ENCODE measurements at regions not wholly inside any gene's neighbourhood (a gene's known extent, or its start where the extent isn't known, plus 50 kb on each side); places are given as distances from the start of the nearest gene placed in this dataset.

GRCh38 chr6:22145376-22145775 is 151.5 kb downstream of the PRL start:
- peaks cover 54% of the 10 kb centered on the region for H3K27me3 Mint-ChIP-seq
- peaks cover 22% of the 10 kb centered on the region for H3K4me1 Mint-ChIP-seq
- H3K9me3 Mint-ChIP-seq, result no peaks in the 10 kb centered on the region
- POLR2A ChIA-PET, result no interaction called here
- no peak overlapping the region for H3K27ac Mint-ChIP-seq
- H3K4me3 Mint-ChIP-seq, result no peak overlapping the region
- ATAC-seq (ENCODE audit: low read depth), result no peak
- no peak for DNase-seq
- no peaks in the 10 kb centered on the region for H3K36me3 Mint-ChIP-seq

GRCh38 chr6:22145823-22146677 is 150.8 kb downstream of the PRL start:
- Mint-ChIP-seq H3K9me3 (no peaks in the 10 kb centered on the region), H3K27ac (peak overlapping the region; percentile 48), H3K36me3 (no peaks in the 10 kb centered on the region), H3K4me3 (peak overlapping the region; percentile 73), H3K4me1 (peaks cover 22% of the 10 kb centered on the region), H3K27me3 (peaks cover 54% of the 10 kb centered on the region)
- ATAC-seq (ENCODE audit: low read depth), result no peak
- DNase-seq, result no peak
- POLR2A ChIA-PET, result no interaction called here

GRCh38 chr6:22146678-22146930 is 150.2 kb downstream of the PRL start:
- Mint-ChIP-seq H3K9me3 (no peaks in the 10 kb centered on the region), H3K4me1 (peaks cover 22% of the 10 kb centered on the region), H3K4me3 (peak overlapping the region; percentile 69), H3K27me3 (peaks cover 54% of the 10 kb centered on the region), H3K27ac (no peak overlapping the region), H3K36me3 (no peaks in the 10 kb centered on the region)
- POLR2A ChIA-PET, result no interaction called here
- ATAC-seq (ENCODE audit: low read depth), result no peak
- no peak for DNase-seq

- ATAC-seq (ENCODE audit: low read depth), result peak; percentile 42
- Mint-ChIP-seq H3K4me1 (peaks cover 22% of the 10 kb centered on the region), H3K36me3 (no peaks in the 10 kb centered on the region), H3K27me3 (peaks cover 54% of the 10 kb centered on the region), H3K27ac (no peak overlapping the region), H3K9me3 (no peaks in the 10 kb centered on the region), H3K4me3 (peak overlapping the region; percentile 69)
- DNase-seq, result peak; percentile 29
- POLR2A ChIA-PET, result no interaction called here
Measured at GRCh38 chr6:22146931-22147701, 149.7 kb downstream of the PRL start.

- Mint-ChIP-seq H3K4me3 (no peak overlapping the region), H3K27ac (no peak overlapping the region), H3K27me3 (peaks cover 59% of the 10 kb centered on the region), H3K4me1 (peaks cover 22% of the 10 kb centered on the region), H3K36me3 (no peaks in the 10 kb centered on the region), H3K9me3 (no peaks in the 10 kb centered on the region)
- ATAC-seq (ENCODE audit: low read depth), result no peak
- no peak for DNase-seq
- POLR2A ChIA-PET, result no interaction called here
Measured at GRCh38 chr6:22147921-22148776, 148.7 kb downstream of the PRL start.

GRCh38 chr6:22149096-22149495 is 147.7 kb downstream of the PRL start:
- H3K36me3 Mint-ChIP-seq, result no peaks in the 10 kb centered on the region
- H3K27ac Mint-ChIP-seq, result no peak overlapping the region
- ATAC-seq (ENCODE audit: low read depth) (no peak), DNase-seq (no peak)
- POLR2A ChIA-PET, result no interaction called here
- no peaks in the 10 kb centered on the region for H3K9me3 Mint-ChIP-seq
- H3K27me3 Mint-ChIP-seq, result peaks cover 58% of the 10 kb centered on the region
- peaks cover 20% of the 10 kb centered on the region for H3K4me1 Mint-ChIP-seq
- no peak overlapping the region for H3K4me3 Mint-ChIP-seq

GRCh38 chr6:22149501-22150367 is 147.1 kb downstream of the PRL start:
- H3K9me3 Mint-ChIP-seq, result no peaks in the 10 kb centered on the region
- no peak overlapping the region for H3K4me3 Mint-ChIP-seq
- DNase-seq, result no peak
- POLR2A ChIA-PET, result no interaction called here
- no peaks in the 10 kb centered on the region for H3K36me3 Mint-ChIP-seq
- no peak overlapping the region for H3K27ac Mint-ChIP-seq
- no peak for ATAC-seq (ENCODE audit: low read depth)
- H3K27me3 Mint-ChIP-seq, result peaks cover 62% of the 10 kb centered on the region
- H3K4me1 Mint-ChIP-seq, result peaks cover 20% of the 10 kb centered on the region

- Mint-ChIP-seq H3K27me3 (peaks cover 57% of the 10 kb centered on the region), H3K9me3 (no peaks in the 10 kb centered on the region), H3K4me1 (peaks cover 20% of the 10 kb centered on the region), H3K36me3 (no peaks in the 10 kb centered on the region), H3K27ac (no peak overlapping the region), H3K4me3 (no peak overlapping the region)
- ATAC-seq (ENCODE audit: low read depth), result no peak
- DNase-seq, result no peak
- POLR2A ChIA-PET, result no interaction called here
Measured at GRCh38 chr6:22150368-22151035, 146.3 kb downstream of the PRL start.

- Mint-ChIP-seq H3K4me1 (peaks cover 14% of the 10 kb centered on the region), H3K27ac (no peak overlapping the region), H3K36me3 (no peaks in the 10 kb centered on the region), H3K27me3 (peaks cover 43% of the 10 kb centered on the region), H3K9me3 (no peaks in the 10 kb centered on the region), H3K4me3 (no peak overlapping the region)
- POLR2A ChIA-PET, result no interaction called here
- no peak for DNase-seq
- no peak for ATAC-seq (ENCODE audit: low read depth)
Measured at GRCh38 chr6:22151892-22152291, 144.9 kb downstream of the PRL start.

GRCh38 chr6:22152841-22153240 is 144.0 kb downstream of the PRL start:
- no peak for ATAC-seq (ENCODE audit: low read depth)
- POLR2A ChIA-PET, result no interaction called here

GRCh38 chr6:22153384-22154158 is 143.3 kb downstream of the PRL start:
- H3K27ac Mint-ChIP-seq, result no peak overlapping the region
- H3K4me3 Mint-ChIP-seq, result no peak overlapping the region
- H3K36me3 Mint-ChIP-seq, result no peaks in the 10 kb centered on the region
- DNase-seq (no peak), ATAC-seq (ENCODE audit: low read depth) (no peak)
- POLR2A ChIA-PET, result no interaction called here
- peaks cover 28% of the 10 kb centered on the region for H3K27me3 Mint-ChIP-seq
- no peaks in the 10 kb centered on the region for H3K9me3 Mint-ChIP-seq
- H3K4me1 Mint-ChIP-seq, result peaks cover under 1% of the 10 kb centered on the region

More at GRCh38 chr6:22152841-22153240, 144.0 kb downstream of the PRL start:
- no peak for DNase-seq
- H3K4me3 Mint-ChIP-seq, result no peak overlapping the region
- H3K4me1 Mint-ChIP-seq, result peaks cover 6% of the 10 kb centered on the region
- H3K9me3 Mint-ChIP-seq, result no peaks in the 10 kb centered on the region
- H3K27me3 Mint-ChIP-seq, result peaks cover 35% of the 10 kb centered on the region
- no peaks in the 10 kb centered on the region for H3K36me3 Mint-ChIP-seq
- no peak overlapping the region for H3K27ac Mint-ChIP-seq

- no peak overlapping the region for H3K4me3 Mint-ChIP-seq
- DNase-seq (no peak), ATAC-seq (ENCODE audit: low read depth) (no peak)
- H3K9me3 Mint-ChIP-seq, result no peaks in the 10 kb centered on the region
- POLR2A ChIA-PET, result no interaction called here
- peaks cover 15% of the 10 kb centered on the region for H3K27me3 Mint-ChIP-seq
- H3K4me1 Mint-ChIP-seq, result no peaks in the 10 kb centered on the region
- H3K36me3 Mint-ChIP-seq, result no peaks in the 10 kb centered on the region
- H3K27ac Mint-ChIP-seq, result no peak overlapping the region
Measured at GRCh38 chr6:22155551-22155950, 141.3 kb downstream of the PRL start.

Data from activated naive CD8-positive, alpha-beta T cell treated with anti-CD3 and anti-CD28 coated beads, Interleukin-2, amount 10 ng/mL, durations not matched to agents 7 days and 5 days (primary cell).